ENCODE measurements at regions not wholly inside any gene's neighbourhood (a gene's known extent, or its start where the extent isn't known, plus 50 kb on each side); places are given as distances from the start of the nearest gene placed in this dataset.

- TF ChIP-seq BCL3 (IDR thresholded peaks at IDR 0.05) = no peak
- no peak for TF ChIP-seq POLR2A (IDR thresholded peaks at IDR 0.05; ENCODE audit: low read length)
- no peak for TF ChIP-seq CBX8 (IDR thresholded peaks at IDR 0.05)
- no peak for TF ChIP-seq JUNB (IDR thresholded peaks at IDR 0.05)
- no peak for TF ChIP-seq CTCF (IDR thresholded peaks at IDR 0.05)
- no peak for TF ChIP-seq REST (IDR thresholded peaks at IDR 0.05)
- TF ChIP-seq ESRRA (IDR thresholded peaks at IDR 0.05; ENCODE audit: borderline replicate concordance, low read length) = no peak
These were observed 309.1 kb downstream of the PSAT1 start for GRCh38 chr9:78606001-78606379.
